HG02885 (cell line): ENCODE measurements at regions not wholly inside any gene's neighbourhood (a gene's known extent, or its start where the extent isn't known, plus 50 kb on each side); places are given as distances from the start of the nearest gene placed in this dataset.

Experiments used
- ATAC-seq: cut with Tn5 transposase; IDR thresholded peaks from one replicate; pipeline ENCODE4 v1.9.1; 2021; ENCODE audit warnings: mild to moderate bottlenecking; ENCODE audit not compliant: unreplicated experiment, poor library complexity

- no peak for ATAC-seq
These were observed 337.9 kb downstream of the AACS start for GRCh38 chr12:125402874-125403789.

GRCh38 chr12:125403843-125404242 is 338.6 kb downstream of the AACS start:
- no peak for ATAC-seq

GRCh38 chr12:125406131-125406530 is 340.9 kb downstream of the AACS start:
- ATAC-seq, result peak; percentile 89

GRCh38 chr12:125408718-125409117 is 343.5 kb downstream of the AACS start:
- no peak for ATAC-seq

- ATAC-seq, result no peak
These were observed 347.3 kb downstream of the AACS start for GRCh38 chr12:125412506-125412905.

- ATAC-seq, result no peak
These were observed 352.2 kb downstream of the AACS start for GRCh38 chr12:125417446-125417845.

- peak; percentile 90 for ATAC-seq
These were observed 353.8 kb downstream of the AACS start for GRCh38 chr12:125418902-125419564.

GRCh38 chr12:125424909-125425308 is 359.7 kb downstream of the AACS start:
- ATAC-seq, result no peak

- ATAC-seq, result no peak
These were observed 366.3 kb downstream of the AACS start for GRCh38 chr12:125431516-125431915.

GRCh38 chr12:125434131-125434530 is 368.9 kb downstream of the AACS start:
- ATAC-seq, result no peak

GRCh38 chr12:125434936-125435443 is 369.8 kb downstream of the AACS start:
- peak; percentile 87 for ATAC-seq

- ATAC-seq, result no peak
These were observed 370.6 kb downstream of the AACS start for GRCh38 chr12:125435871-125436270.

- no peak for ATAC-seq
These were observed 371.5 kb downstream of the AACS start for GRCh38 chr12:125436686-125437085.

- no peak for ATAC-seq
These were observed 375.2 kb downstream of the AACS start for GRCh38 chr12:125440399-125440798.

GRCh38 chr12:125443341-125443740 is 378.1 kb downstream of the AACS start:
- ATAC-seq, result no peak

- no peak for ATAC-seq
These were observed 386.2 kb downstream of the AACS start for GRCh38 chr12:125451408-125451807.

GRCh38 chr12:125453751-125454150 is 388.5 kb downstream of the AACS start:
- ATAC-seq, result no peak

- no peak for ATAC-seq
These were observed 389.1 kb downstream of the AACS start for GRCh38 chr12:125454291-125454690.

GRCh38 chr12:125454786-125455480 is 389.7 kb downstream of the AACS start:
- ATAC-seq, result no peak

- ATAC-seq, result no peak
These were observed 390.3 kb downstream of the AACS start for GRCh38 chr12:125455556-125455955.
